Kidney epithelial cell (primary cell): ENCODE measurements at regions not wholly inside any gene's neighbourhood (a gene's known extent, or its start where the extent isn't known, plus 50 kb on each side); places are given as distances from the start of the nearest gene placed in this dataset.

Source experiments
- DNase-seq: peaks from one replicate; pipeline ENCODE4 v3.0.0-alpha.2; 2010; ENCODE audit warnings: low read depth
- H3K27me3 ChIP-seq: 2 replicates; pipeline ENCODE4 v1.6.0; 2011; ENCODE audit warnings: low read length; ENCODE audit not compliant: control insufficient read depth, insufficient read depth
- H3K36me3 ChIP-seq: 2 replicates; pipeline ENCODE4 v1.5.1; 2011; ENCODE audit warnings: low read length; ENCODE audit not compliant: control insufficient read depth, insufficient read depth
- H3K4me3 ChIP-seq: 2 replicates; pipeline ENCODE4 v1.5.1; 2011; ENCODE audit warnings: low read depth, mild to moderate bottlenecking, control low read depth, low read length
- TF ChIP-seq, protein P1 (sequence below): IDR thresholded peaks from 2 replicates; pipeline ENCODE4 v1.5.1; 2011; ENCODE audit warnings: mild to moderate bottlenecking, moderate library complexity, low read length, control low read depth, inconsistent platforms; ENCODE audit not compliant: insufficient read depth, poor library complexity, severe bottlenecking

DNA sequence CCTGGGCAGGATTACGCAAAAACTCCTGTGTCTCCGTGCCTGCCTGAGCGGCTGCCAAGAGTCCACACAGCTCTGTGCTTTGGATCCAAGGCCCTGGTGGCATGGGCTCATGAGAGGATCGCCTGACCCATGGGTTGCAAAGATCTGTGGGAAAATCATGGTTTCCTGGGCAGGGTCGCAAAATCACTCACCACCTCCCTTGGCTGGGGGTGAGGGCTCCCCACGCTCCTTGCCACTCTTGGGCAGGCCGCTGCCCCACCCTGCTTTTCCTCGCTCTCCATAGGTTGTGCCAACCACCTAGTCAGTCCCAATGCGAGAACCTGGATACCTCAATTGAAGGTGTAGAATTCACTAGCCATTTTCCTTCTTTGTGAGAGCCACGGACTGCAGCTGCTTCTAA is 66.5 kb upstream of the MAGEB18 start:
- Histone ChIP-seq H3K27me3 (no peaks in the 10 kb centered on the region), H3K36me3 (no peaks in the 10 kb centered on the region), H3K4me3 (no peak overlapping the region)
- DNase-seq, result no peak
- TF ChIP-seq, protein P1, sequence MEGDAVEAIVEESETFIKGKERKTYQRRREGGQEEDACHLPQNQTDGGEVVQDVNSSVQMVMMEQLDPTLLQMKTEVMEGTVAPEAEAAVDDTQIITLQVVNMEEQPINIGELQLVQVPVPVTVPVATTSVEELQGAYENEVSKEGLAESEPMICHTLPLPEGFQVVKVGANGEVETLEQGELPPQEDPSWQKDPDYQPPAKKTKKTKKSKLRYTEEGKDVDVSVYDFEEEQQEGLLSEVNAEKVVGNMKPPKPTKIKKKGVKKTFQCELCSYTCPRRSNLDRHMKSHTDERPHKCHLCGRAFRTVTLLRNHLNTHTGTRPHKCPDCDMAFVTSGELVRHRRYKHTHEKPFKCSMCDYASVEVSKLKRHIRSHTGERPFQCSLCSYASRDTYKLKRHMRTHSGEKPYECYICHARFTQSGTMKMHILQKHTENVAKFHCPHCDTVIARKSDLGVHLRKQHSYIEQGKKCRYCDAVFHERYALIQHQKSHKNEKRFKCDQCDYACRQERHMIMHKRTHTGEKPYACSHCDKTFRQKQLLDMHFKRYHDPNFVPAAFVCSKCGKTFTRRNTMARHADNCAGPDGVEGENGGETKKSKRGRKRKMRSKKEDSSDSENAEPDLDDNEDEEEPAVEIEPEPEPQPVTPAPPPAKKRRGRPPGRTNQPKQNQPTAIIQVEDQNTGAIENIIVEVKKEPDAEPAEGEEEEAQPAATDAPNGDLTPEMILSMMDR, result no peak

DNA sequence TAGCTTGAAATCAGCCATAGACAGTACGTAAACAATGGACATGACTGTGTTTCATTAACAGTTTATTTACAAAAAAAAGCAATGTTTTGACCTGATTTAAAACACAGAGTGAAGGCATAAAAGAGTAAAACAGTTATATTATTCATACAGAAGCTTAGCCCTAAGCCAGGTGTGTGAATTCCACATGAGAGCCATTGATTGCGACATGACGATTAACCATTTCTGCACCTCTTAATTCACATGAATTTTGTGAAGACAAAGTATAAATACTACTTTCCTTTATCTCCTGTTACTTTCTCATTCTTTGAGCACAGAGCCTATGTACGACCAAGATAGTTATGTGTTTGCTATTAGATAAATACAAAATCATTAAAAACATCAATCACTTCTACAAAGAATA is 55.0 kb upstream of the MAGEB18 start:
- no peak overlapping the region for H3K4me3 ChIP-seq
- no peaks in the 10 kb centered on the region for H3K27me3 ChIP-seq
- no peak for DNase-seq
- TF ChIP-seq, protein P1, result no peak
- H3K36me3 ChIP-seq, result no peaks in the 10 kb centered on the region
